ENCODE measurements at regions not wholly inside any gene's neighbourhood (a gene's known extent, or its start where the extent isn't known, plus 50 kb on each side); places are given as distances from the start of the nearest gene placed in this dataset.

GRCh38 chr10:36880898-36881297 lies 244.5 kb upstream of the ANKRD30A start:
- no peak overlapping the region for H3K27ac ChIP-seq (ENCODE audit: low read depth, low read length)
- H3K9me3 ChIP-seq (ENCODE audit: control insufficient read depth, insufficient read depth, low read length): no peaks in the 10 kb centered on the region
- H3K4me3 ChIP-seq (ENCODE audit: low read depth, low read length): no peak overlapping the region
- peaks cover 2% of the 10 kb centered on the region for H3K27me3 ChIP-seq (ENCODE audit: control insufficient read depth, insufficient read depth, low read length)
- ChIA-PET POLR2A (no interaction called here), CTCF (interaction anchor here (0.6 to 4.6 kb wide), 34 partner anchors 9 to 1919 kb away, joined by 3 to 111 read pairs (median 4); no protein-coding TSS in a partner anchor)
- peak; percentile 78 for TF ChIP-seq CTCF (IDR thresholded peaks at IDR 0.05; ENCODE audit: low read depth, low read length)
- DNase-seq (ENCODE audit: low read depth, low spot score): peak; percentile 8

GRCh38 chr10:36872702-36873393 lies 252.6 kb upstream of the ANKRD30A start:
- Histone ChIP-seq H3K9me3 (ENCODE audit: control insufficient read depth, insufficient read depth, low read length) (no peaks in the 10 kb centered on the region), H3K4me3 (ENCODE audit: low read depth, low read length) (no peak overlapping the region), H3K27me3 (ENCODE audit: control insufficient read depth, insufficient read depth, low read length) (no peaks in the 10 kb centered on the region), H3K27ac (ENCODE audit: low read depth, low read length) (no peak overlapping the region)
- CTCF ChIA-PET: interaction anchor here (0.9 to 1.9 kb wide), 2 partner anchors 8 to 1259 kb away, joined by 3 to 10 read pairs; no protein-coding TSS in a partner anchor
- POLR2A ChIA-PET: no interaction called here
- DNase-seq (ENCODE audit: low read depth, low spot score): no peak
- TF ChIP-seq CTCF (IDR thresholded peaks at IDR 0.05; ENCODE audit: low read depth, low read length): no peak

- Histone ChIP-seq H3K27ac (ENCODE audit: low read depth, low read length) (no peak overlapping the region), H3K4me3 (ENCODE audit: low read depth, low read length) (no peak overlapping the region), H3K27me3 (ENCODE audit: control insufficient read depth, insufficient read depth, low read length) (no peaks in the 10 kb centered on the region), H3K9me3 (ENCODE audit: control insufficient read depth, insufficient read depth, low read length) (no peaks in the 10 kb centered on the region)
- DNase-seq (ENCODE audit: low read depth, low spot score): no peak
- ChIA-PET CTCF (no interaction called here), POLR2A (no interaction called here)
- TF ChIP-seq CTCF (IDR thresholded peaks at IDR 0.05; ENCODE audit: low read depth, low read length): no peak
These were observed 284.6 kb upstream of the ANKRD30A start for GRCh38 chr10:36840788-36841187.

GRCh38 chr10:36837416-36837815 lies 288.0 kb upstream of the ANKRD30A start:
- TF ChIP-seq CTCF (IDR thresholded peaks at IDR 0.05; ENCODE audit: low read depth, low read length): no peak
- DNase-seq (ENCODE audit: low read depth, low spot score): no peak
- Histone ChIP-seq H3K9me3 (ENCODE audit: control insufficient read depth, insufficient read depth, low read length) (no peaks in the 10 kb centered on the region), H3K4me3 (ENCODE audit: low read depth, low read length) (no peak overlapping the region), H3K27ac (ENCODE audit: low read depth, low read length) (no peak overlapping the region), H3K27me3 (ENCODE audit: control insufficient read depth, insufficient read depth, low read length) (no peaks in the 10 kb centered on the region)
- ChIA-PET CTCF (no interaction called here), POLR2A (no interaction called here)

GRCh38 chr10:36819781-36820180 lies 305.6 kb upstream of the ANKRD30A start:
- ChIA-PET CTCF (no interaction called here), POLR2A (no interaction called here)
- Histone ChIP-seq H3K27ac (ENCODE audit: low read depth, low read length) (no peak overlapping the region), H3K27me3 (ENCODE audit: control insufficient read depth, insufficient read depth, low read length) (no peaks in the 10 kb centered on the region), H3K9me3 (ENCODE audit: control insufficient read depth, insufficient read depth, low read length) (peaks cover 10% of the 10 kb centered on the region), H3K4me3 (ENCODE audit: low read depth, low read length) (no peak overlapping the region)
- no peak for TF ChIP-seq CTCF (IDR thresholded peaks at IDR 0.05; ENCODE audit: low read depth, low read length)
- DNase-seq (ENCODE audit: low read depth, low spot score): no peak
